Neural progenitor cell (in vitro differentiated cells): ENCODE measurements at regions not wholly inside any gene's neighbourhood (a gene's known extent, or its start where the extent isn't known, plus 50 kb on each side); places are given as distances from the start of the nearest gene placed in this dataset.

Source experiments
- EZH2 ChIP-seq: fragments of 200-600 bp; sonication (generic); IDR thresholded peaks from 2 replicates; pipeline ENCODE4 v1.6.1; 2017; ENCODE audit warnings: antibody characterized with exemption, mild to moderate bottlenecking, moderate library complexity
- EZH2phosphoT487 ChIP-seq: fragments of 200-600 bp; sonication (generic); IDR thresholded peaks from 2 replicates; pipeline ENCODE4 v1.6.1; 2017; ENCODE audit warnings: antibody characterized with exemption
- TF ChIP-seq, protein P1 (sequence below): fragments of 200-600 bp; sonication (generic); IDR thresholded peaks from 2 replicates; pipeline ENCODE4 v1.5.1; 2017; ENCODE audit warnings: antibody characterized with exemption, mild to moderate bottlenecking

DNA sequence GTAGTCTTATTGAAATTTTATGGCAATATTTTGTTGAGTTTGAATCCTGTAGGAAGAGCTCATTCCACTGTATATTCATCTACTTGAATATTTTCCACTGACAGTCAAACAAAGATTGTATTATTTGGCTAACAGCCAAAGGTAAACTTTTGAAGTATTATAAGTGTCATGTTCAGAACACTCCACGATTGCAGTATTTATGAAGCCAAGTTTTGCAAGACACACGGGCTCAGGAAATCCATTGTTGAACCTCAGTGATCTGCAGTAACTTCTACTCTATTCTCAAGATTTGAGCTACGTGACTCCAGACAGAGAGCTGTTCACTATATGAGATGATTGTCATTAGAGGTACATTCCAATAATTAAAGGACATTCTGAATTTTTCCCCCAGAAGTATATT, 302.7 kb upstream of the ADGRL3 start:
- TF ChIP-seq, protein P1, sequence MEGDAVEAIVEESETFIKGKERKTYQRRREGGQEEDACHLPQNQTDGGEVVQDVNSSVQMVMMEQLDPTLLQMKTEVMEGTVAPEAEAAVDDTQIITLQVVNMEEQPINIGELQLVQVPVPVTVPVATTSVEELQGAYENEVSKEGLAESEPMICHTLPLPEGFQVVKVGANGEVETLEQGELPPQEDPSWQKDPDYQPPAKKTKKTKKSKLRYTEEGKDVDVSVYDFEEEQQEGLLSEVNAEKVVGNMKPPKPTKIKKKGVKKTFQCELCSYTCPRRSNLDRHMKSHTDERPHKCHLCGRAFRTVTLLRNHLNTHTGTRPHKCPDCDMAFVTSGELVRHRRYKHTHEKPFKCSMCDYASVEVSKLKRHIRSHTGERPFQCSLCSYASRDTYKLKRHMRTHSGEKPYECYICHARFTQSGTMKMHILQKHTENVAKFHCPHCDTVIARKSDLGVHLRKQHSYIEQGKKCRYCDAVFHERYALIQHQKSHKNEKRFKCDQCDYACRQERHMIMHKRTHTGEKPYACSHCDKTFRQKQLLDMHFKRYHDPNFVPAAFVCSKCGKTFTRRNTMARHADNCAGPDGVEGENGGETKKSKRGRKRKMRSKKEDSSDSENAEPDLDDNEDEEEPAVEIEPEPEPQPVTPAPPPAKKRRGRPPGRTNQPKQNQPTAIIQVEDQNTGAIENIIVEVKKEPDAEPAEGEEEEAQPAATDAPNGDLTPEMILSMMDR, result no peak
- TF ChIP-seq EZH2, result no peak
- TF ChIP-seq EZH2phosphoT487, result no peak
